LNCaP clone FGC (cell line): ENCODE measurements at regions not wholly inside any gene's neighbourhood (a gene's known extent, or its start where the extent isn't known, plus 50 kb on each side); places are given as distances from the start of the nearest gene placed in this dataset.

Experiments used
- DNase-seq: peaks from one replicate; pipeline ENCODE4 v3.0.0-alpha.2; 2011; ENCODE audit warnings: low read depth
- H3K4me3 ChIP-seq: 2 replicates; pipeline ENCODE4 v1.5.1; 2011; ENCODE audit warnings: mild to moderate bottlenecking, low read depth, low read length, control low read depth
- TF ChIP-seq, protein P1 (sequence below): IDR thresholded peaks from 2 replicates; pipeline ENCODE4 v1.5.1; 2012; ENCODE audit warnings: mild to moderate bottlenecking; ENCODE audit not compliant: control insufficient read depth, insufficient read depth; ENCODE audit errors: extremely low read depth

DNA sequence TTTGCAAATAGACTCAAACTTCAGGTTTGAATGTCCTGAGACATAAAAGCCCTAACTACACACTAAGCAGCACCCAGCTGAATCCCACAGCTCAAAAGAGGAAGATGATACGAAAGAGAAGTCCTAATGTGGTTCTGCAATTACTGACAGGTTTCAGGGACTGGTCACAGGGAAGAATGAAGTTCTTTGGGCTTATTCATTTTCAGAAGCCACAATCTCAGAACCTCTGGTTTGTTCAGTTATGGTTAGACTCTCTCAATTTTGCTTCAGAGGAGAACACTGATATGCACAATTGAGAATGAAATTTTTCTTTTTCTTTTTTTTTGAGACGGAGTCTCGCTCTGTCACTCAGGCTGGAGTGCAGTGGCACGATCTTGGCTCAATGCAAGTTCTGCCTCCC is 94.6 kb upstream of the FAM180A start:
- TF ChIP-seq, protein P1, sequence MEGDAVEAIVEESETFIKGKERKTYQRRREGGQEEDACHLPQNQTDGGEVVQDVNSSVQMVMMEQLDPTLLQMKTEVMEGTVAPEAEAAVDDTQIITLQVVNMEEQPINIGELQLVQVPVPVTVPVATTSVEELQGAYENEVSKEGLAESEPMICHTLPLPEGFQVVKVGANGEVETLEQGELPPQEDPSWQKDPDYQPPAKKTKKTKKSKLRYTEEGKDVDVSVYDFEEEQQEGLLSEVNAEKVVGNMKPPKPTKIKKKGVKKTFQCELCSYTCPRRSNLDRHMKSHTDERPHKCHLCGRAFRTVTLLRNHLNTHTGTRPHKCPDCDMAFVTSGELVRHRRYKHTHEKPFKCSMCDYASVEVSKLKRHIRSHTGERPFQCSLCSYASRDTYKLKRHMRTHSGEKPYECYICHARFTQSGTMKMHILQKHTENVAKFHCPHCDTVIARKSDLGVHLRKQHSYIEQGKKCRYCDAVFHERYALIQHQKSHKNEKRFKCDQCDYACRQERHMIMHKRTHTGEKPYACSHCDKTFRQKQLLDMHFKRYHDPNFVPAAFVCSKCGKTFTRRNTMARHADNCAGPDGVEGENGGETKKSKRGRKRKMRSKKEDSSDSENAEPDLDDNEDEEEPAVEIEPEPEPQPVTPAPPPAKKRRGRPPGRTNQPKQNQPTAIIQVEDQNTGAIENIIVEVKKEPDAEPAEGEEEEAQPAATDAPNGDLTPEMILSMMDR, result no peak
- no peak for DNase-seq
- no peak overlapping the region for H3K4me3 ChIP-seq

DNA sequence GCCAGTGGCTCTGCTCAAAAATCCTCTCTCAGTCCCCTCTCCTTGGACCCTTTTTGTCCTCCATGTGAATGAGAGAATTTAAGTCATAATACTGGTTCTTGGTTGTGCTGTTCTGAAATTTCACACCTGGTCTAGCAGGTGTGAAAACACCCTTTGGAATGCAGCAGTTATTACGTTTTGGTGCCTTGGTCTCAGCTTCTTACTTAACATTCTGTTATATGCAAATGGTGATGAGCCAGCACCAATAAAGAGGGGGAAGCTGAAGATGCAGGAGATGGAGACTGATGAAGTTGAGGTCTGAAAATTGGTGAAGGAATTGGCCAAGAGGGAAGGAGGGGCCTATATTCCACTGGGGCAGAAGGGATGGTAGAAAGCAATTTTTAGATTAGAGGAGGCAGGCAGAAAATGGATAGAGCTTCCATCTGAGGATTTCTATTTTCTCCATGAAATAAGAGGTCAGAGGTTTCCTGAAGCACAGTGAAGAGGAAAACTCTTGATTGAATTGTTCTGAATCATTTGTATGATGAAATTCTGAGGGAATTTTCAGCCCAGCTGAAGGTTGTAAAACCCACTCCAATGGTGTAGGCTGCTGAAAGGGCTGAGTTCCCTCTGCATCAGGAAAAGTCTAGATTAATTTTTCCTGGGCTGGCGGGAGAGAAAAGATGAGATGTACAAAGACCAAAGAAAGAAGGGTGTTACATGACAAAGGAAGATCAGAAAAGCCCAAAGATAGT is 94.0 kb upstream of the FAM180A start:
- no peak for DNase-seq
- no peak overlapping the region for H3K4me3 ChIP-seq
- TF ChIP-seq, protein P1, result no peak

DNA sequence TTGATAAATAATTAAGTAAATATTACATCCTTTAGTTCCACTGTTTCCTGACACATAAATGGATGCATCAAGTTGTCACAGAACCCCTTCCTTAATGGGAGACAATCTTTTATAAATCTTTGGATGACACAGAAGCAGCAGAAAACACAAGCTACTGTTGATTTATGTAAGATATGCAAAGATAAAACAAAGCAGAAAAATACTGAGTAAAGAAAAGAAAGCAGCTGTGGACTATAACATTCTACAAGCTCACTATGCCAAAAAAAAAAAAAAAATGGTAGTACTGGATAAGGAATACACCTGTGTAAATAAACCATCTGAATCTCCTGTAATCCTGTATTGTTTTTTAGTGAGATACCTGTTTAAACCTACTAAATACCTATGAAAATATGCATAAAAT is 92.0 kb upstream of the FAM180A start:
- TF ChIP-seq, protein P1, result no peak
- DNase-seq, result peak; percentile 51
- H3K4me3 ChIP-seq, result no peak overlapping the region

DNA sequence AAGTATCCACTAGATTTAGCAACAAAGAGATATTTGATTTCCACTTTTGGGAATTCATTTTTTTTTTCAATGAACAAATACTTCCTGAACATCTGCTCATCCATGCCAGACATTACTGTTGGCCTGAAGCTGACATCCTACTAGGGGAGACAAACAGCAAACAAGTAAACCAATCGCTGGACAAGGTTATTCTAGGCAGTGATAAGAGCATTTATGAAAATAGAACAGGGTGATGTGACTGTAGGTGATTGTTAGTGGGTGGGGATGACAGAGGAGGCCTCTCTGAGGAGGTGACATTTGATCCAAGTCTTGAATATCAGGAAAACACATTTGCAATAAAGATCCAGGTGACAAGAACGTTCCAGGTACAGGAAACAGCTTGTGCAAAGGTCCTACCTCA is 89.1 kb upstream of the FAM180A start:
- TF ChIP-seq, protein P1, result no peak
- DNase-seq, result no peak
- H3K4me3 ChIP-seq, result no peak overlapping the region

DNA sequence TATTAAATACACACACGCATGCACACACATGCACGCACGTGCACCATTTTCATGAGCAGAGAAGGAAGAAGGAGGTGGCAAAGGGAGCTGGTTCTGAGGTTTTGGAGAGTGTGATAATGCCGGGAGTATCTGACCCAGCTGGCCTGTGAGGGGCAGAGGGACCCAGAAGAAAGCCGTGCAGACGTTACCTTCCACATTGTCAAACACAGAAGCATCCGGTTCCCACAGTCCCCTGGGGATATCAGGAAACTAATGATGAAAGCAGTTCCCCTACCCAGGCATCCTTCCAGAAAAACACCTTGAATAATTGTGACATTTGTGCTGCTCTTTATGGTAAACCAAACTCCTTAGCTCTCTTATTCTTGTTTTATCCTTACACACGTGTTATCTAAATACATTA is 85.7 kb upstream of the FAM180A start:
- TF ChIP-seq, protein P1, result no peak
- no peak for DNase-seq
- no peak overlapping the region for H3K4me3 ChIP-seq

DNA sequence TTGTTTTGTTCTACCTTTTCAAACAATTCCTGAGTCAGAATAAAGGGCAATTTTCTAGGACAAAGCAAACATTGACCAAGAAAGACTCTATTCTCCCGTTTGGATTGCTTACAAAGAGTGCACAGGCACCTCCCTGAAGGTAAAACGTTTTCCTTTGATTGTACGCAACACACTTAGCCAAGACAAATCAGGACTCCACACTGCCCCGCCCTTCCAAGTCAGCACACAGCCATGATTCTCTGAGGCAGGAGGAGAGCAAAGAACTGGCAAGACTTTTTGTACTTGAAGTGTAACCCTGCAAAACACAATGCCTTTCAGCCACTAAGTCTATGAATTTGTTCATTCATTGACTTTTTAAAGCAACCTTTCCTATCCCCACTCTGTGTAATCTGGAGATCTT is 85.0 kb upstream of the FAM180A start:
- DNase-seq, result no peak
- no peak overlapping the region for H3K4me3 ChIP-seq
- TF ChIP-seq, protein P1, result no peak
